SK-N-SH treated with all-trans-retinoic acid at 6 μM for 48 hours (cell line): ENCODE measurements at regions not wholly inside any gene's neighbourhood (a gene's known extent, or its start where the extent isn't known, plus 50 kb on each side); places are given as distances from the start of the nearest gene placed in this dataset.
"Not testable (repeated sequence)": the region's sequence is repeated elsewhere in the genome, so short reads cannot be mapped to it uniquely, and the experiment has no call there.

Experiments used
- ESRRG ChIP-seq: fragments of 250-450 bp; sonication (Bioruptor Pico); IDR thresholded peaks from 2 replicates; pipeline ENCODE4 v1.6.1; 2021; ENCODE audit warnings: mild to moderate bottlenecking
- PATZ1 ChIP-seq: fragments of 250-450 bp; sonication (Bioruptor Pico); IDR thresholded peaks from 2 replicates; pipeline ENCODE4 v1.8.0; 2020; ENCODE audit warnings: mild to moderate bottlenecking, moderate library complexity, borderline replicate concordance
- PPARA ChIP-seq: fragments of 250-450 bp; sonication (Bioruptor Pico); IDR thresholded peaks from 2 replicates; pipeline ENCODE4 v1.5.0; 2020; ENCODE audit warnings: mild to moderate bottlenecking, borderline replicate concordance
- RARB ChIP-seq: fragments of 250-450 bp; sonication (Bioruptor Pico); IDR thresholded peaks from 2 replicates; pipeline ENCODE4 v1.8.0; 2021; ENCODE audit warnings: mild to moderate bottlenecking, moderate library complexity
- ZFP3 ChIP-seq: fragments of 250-450 bp; sonication (Bioruptor Pico); IDR thresholded peaks from 2 replicates; pipeline ENCODE4 v1.5.0; 2020; ENCODE audit warnings: mild to moderate bottlenecking, moderate library complexity
- ZNF565 ChIP-seq: fragments of 450-650 bp; formaldehyde crosslinking; conservative IDR thresholded peaks from 2 replicates; pipeline ENCODE4 v1.5.0; 2020; ENCODE audit warnings: low read depth, mild to moderate bottlenecking, moderate library complexity
- ZNF70 ChIP-seq: fragments of 450-650 bp; formaldehyde crosslinking; IDR thresholded peaks from 2 replicates; pipeline ENCODE4 v1.5.0; 2020; ENCODE audit warnings: mild to moderate bottlenecking, moderate library complexity

GRCh38 chr2:120545007-120545406 is 190.7 kb upstream of the GLI2 start:
- not testable (repeated sequence) for TF ChIP-seq PPARA, ZFP3, ESRRG, RARB, PATZ1, ZNF70, ZNF565 (CRISPR knock-in tag)
